NCI-H2227 treated with DMSO at 0.1 percent for 48 hours (cell line): ENCODE measurements at regions not wholly inside any gene's neighbourhood (a gene's known extent, or its start where the extent isn't known, plus 50 kb on each side); places are given as distances from the start of the nearest gene placed in this dataset.
"Not testable (repeated sequence)": the region's sequence is repeated elsewhere in the genome, so short reads cannot be mapped to it uniquely, and the experiment has no call there.

Experiments
- DNase-seq: peaks from one replicate; lab custom pipeline; 2025; lab: John Stamatoyannopoulos, UW

DNA sequence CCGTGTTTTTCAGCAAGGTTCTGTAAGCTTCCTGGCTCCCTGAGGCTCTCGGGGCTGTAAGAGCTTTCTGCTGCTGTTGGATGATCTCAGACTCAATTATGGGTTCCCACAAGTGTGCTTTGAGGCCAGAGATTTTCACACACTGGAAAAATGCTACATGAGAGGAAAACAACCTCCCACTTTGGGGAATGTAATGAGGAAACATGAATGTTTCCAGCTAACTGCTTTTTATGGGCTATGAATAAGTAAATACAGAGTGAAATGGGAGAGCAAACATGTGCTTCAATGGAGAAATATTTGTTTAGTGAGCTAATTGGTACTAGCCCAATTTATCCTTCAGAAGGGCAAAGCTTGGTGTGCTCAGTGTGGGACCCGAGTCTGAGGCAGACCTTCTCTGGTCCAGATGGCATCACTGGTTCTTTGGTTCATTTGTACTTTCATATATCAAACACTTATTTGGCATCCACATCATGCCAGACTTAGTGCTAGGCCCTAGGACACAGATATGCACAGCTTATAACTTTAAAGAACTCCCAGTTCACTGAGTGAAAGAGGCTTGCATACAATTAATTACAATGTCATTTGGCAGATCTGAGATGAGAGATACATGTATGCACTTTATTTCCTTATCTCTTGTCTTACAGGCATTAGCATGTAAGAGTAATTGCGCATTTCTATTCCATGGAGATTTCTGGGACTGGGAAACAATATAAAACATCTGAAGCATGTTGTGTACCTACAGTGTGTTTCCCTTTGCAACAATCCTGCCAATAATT lies 248.8 kb downstream of the RDH14 start:
- DNase-seq: no peak

DNA sequence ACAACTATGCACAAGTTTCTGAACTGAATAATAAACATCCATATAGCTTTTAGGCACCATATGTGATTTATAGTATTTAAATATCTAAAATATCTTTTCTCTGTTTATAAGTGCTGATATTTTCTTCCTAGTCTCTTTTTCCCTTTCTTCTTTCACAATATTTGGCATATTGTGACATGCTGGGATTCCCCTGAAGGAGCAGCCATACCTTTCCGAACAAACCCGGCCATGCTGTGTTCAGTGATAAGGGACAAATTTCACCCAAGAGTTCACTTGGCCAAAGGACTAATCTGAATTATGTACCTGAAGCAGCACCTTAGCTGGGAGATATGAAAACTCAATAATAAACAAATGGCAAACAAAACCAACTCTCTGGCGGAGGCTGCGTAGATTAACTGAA lies 250.8 kb downstream of the RDH14 start:
- no peak for DNase-seq

DNA sequence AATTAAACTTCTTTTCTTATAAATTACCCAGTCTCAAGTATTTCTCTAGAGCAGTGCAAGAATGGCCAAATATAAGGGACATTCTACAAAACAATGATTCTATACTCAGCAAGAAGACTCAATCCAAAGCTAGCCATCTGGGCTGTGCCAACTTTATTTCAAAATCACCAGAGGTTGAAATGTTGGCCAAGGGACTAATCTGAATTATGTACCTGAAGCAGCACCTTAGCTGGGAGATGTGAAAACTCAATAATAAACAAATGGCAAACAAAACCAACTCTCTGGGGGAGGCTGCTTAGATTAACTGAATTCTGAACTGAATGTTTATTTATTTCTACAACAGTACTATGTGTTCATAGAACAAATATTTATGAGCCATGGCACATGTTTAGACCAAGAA lies 251.3 kb downstream of the RDH14 start:
- no peak for DNase-seq

DNA sequence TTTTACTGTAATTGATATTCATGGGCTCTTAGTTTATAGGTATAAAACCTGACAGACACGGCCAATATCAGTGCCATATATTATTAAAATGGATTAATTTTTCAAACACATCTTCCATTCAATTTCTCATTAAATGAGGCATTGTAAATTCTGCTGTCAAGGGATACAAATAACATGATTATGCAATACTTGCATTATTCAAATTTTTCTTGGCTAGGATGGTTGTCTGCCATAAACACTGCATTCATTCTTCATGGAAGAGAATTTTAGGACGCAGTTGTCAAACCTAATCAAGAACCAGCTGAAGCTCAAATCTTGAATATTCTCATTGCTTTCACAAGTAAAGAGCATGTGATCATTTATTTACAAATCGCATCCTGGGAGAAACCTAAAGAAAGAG lies 255.6 kb downstream of the RDH14 start:
- DNase-seq: no peak

DNA sequence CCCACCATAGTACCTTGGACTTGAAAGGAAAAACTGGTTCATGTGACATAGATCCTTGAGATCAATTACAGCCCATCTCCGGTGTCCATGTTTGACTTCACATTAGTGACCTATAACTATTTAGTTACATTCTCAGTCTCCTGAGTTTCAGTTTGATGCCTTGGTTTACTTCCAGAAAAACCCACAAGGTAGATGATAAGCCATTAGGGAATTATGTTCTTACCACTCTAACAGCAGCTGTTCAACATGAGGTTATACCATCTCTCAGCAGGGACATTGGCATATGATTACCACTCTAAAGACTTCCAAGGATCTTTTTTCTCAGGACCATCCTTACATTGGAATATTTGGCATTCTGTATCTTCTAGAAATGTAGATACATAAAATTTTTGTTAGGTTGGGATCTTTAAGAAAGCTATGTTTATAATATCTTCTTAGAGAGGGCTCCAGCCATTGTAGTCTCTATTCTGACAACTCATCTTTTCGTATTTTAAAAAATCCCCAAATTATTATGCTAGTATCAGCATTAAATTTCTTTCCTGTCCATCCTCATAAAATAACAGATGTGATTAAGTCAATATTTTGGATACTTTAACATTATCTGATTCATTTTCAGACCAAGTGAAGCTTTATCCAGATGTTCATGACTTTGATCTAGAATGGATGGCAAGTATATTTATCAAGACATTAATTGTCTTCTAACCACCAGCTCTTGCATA lies 258.9 kb downstream of the RDH14 start:
- no peak for DNase-seq

DNA sequence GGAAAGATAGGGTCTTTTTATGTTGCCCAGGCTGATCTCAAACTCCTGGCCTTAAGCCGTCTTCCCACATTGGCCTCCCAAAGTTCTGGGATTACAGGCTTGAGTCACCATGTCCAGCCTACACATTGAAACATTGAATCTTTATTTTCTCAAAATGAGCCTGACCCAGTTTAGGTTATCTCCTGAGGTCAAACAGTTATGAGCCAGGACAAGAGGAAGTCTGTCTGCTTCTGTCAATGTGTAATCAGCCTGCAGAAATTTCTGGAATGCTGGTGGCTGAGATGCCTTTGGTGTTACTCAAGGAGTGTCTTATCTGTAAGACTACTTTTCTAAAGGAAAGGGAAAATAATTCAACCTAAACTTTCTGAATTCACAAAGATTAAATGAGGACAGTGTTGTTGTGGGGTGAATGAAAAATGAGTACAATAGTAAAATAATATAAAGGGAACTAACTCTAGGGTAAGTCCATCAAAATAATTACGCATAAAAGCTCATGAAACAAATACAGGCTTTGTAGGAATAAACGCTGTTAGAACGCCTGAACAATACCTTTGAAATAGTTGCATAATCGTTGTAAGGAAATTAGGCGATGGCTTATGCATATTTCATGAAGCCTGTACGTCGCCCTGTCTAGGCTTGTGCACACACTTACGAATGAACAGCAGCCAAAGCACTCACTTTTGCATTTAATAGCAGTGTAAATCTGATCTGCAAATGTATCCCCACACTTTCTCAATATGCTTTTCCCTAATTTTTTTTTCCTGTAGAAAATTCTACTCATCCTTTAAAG lies 260.8 kb downstream of the RDH14 start:
- DNase-seq: no peak

DNA sequence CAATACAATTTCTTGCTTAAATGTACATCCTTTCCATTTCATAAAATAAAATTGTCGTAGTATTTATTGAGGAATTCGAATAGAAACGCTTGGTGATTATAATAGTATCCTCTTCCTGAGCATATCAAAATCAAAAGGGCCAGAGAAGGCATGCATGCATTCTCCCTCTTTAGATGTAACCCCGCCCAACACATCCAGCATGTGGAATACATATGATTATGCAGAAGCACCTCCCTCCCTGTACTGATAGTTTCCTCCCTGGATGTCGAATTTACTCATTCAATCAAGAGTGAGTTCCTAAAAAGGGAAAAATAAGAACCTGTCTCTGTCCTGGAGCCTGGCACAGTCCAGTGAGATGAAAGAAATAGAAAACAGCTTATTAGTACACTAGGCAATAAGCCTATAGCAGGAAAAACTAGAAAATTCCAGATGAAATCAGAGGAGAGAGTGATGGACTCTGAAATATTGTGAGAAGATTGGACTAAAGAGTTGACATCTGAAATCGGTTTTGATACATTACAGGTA lies 262.9 kb downstream of the RDH14 start:
- DNase-seq: no peak

DNA sequence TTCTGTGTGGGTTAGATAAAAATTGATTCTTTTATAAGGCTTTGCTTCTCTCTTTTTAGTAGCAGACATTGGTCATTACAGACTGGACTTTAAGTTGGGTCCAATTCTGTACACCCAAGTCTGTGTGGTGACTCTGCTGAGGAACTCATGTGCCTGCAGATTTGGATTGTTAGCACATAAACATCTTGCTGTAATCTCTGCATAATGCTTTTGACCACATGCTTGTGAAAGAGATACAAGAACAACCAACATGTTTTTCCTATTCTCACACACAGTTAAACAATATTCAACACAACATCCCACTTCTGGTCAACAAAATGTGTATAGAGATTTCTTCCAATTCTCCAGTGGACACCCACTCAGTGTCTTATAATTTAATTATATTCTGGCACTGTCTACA lies 270.1 kb downstream of the RDH14 start:
- DNase-seq: no peak

DNA sequence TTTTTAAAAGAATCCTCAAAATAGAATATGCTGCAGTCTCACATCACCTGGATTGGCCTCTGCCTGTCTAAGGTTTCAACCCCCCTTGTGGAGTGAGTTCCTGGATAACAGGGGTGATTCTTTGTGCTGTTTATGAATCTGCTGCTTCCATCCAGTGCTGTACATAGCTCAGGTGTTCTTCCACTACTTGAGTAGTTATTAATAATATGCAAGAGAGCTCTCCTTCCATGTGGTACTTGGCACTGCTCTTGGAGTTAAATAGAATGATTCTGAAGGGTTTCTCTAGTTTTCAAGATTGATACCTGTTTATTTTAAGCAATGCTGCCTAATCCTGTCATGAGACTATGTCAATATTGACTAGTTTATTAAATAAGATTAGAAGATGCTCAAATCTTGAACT lies 273.6 kb downstream of the RDH14 start:
- no peak for DNase-seq

DNA sequence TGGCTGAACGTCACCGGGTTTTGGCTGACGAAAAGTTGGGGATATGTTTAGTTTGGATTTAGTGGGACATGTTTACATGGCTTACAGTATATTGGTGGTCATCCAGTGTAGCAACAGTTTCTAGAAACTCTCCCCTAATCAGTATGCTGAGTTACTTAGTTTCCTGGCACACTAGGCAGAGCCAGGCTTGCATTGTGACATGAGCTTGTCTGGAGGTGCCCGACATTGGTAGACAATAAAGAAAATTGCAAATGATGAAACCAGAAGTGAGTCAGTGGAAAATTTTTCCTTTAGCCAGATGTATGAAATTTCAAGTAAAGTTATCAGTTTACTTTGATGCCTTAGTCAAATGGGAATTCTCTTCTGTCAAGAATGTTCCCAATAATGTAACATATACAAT lies 276.1 kb downstream of the RDH14 start:
- no peak for DNase-seq

DNA sequence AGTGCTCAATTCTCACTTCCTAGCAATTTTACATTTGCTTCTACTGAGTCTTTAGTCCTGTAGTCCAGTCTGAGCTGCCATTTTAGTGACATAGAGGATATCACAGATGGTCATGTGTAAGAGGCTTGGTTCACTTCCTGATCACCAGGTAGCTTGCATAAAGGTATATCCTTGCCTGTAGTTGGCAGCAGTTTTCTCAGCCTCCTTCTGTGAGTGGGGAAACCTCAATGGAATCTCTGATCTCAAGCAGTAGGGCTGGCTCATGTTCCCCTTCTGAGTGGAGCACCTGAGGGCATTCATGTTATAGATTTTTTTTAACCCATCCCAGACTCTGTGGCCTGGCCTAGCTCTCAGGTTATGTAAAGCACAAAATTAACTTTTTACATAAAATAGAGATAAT lies 278.4 kb downstream of the RDH14 start:
- no peak for DNase-seq

DNA sequence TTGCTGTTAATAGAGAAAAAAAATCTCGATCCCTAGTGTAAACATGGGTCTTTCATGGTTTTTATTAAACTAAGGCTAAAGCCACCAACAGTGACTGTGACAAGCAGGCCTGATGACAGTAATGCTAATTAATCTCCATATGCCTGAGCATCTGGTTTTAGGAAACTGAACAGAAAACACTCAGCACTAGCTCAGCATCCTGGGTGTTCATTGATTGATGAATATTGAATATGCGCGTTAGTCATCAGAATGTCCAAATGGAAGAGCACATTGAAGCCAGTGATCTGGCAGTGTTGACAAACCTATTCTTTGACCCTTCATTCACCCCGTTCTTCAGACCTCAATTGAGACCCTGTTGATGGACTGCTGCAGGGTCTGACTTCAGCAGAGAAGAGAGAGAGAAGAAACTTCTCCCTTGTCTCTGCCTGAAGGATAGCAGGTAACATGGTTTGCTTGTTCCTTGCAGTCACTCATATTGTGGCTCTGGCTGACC lies 283.8 kb downstream of the RDH14 start:
- DNase-seq: no peak

DNA sequence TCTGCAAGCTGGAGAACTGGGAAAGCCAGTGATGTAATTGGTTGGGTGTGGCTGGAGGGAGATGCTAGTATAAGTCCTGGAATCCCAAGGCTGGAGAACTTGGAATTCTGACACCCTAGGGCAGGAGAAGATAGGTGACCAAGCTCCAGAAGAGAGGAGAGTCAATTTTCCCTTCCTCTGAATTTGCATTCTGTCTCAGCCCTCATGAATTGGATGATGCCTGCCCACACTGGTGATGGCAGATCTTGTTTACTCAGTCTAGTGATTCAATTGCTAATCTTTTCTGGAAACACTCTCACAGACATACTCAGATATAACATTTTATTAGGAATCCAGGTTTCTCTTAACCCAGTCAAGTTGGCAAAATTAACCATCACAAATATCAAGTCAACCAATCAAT lies 287.2 kb downstream of the RDH14 start:
- DNase-seq: no peak

DNA sequence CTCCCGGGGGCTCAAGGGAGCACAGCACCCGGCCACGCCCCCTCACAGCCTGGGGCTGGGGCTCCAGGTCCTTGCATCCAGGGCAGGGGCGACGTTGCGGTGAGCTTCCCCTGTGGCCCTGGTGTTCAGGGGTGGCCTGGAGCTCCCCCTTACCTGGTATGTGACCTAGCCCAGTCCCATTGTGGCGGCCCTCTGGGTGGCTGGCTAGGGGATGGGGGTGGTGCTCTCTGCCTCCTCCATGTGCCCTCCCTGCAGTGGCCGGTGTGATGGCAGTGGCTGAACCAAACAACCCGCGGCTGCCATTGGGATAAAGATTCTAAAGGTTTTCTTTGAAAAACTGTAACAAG lies 288.3 kb downstream of the RDH14 start:
- DNase-seq: no peak

DNA sequence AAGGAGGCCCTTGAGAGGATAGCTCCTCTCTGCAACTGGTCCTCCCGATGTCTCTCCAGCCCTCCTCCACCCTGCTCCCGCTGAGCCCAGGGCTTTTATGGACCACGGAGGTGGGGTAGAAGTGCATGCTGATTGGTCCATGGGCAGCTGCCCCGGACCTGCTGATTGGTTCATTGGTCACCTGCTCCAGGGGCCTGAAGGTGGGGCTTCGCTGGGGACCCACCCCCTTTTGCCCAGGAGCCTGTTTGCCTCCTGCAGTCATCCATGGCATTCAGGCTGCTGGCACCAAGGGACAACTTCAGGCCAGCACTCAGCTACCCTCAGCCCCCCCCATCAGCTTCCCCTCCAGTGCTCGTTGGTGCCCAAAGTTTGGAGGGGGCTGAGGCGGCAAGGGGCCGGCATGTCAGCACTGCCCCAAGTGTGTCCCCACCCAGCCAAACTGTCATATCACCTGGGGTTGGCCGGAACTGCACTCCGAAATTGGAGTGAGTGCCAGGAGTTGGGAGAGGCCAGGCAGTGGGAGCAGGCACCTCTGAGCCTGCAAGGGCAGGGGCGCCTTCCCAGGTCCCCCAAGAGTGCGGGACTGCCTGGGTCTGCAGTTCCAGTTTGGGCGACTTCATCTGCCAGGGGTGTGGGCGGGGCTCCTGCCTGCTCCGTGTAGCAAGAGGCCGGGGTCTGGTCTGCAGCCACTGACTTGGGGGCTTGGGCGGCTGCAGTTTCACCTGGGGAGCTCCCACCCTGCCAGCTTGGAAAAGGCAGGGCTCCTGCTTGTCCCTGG lies 288.9 kb downstream of the RDH14 start:
- DNase-seq: no peak

DNA sequence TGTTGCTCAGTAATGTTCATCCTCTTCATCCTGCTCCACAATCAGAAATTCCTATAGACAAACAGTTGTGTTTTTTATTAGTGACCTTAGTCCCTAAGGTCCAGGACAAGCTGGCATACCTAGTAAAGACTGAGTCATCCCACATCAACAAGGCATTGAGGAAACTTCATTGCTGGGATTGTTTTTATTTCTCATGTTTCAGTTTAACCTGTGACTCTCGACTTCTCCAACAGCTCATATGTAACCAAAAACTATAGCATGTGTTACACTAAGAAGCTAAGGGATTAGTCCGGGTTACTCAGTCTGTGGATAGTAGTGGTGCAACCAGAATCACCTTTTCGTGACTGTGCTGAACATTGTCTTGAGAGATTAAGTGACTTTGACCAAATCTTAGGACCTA lies 292.1 kb downstream of the RDH14 start:
- DNase-seq: no peak

DNA sequence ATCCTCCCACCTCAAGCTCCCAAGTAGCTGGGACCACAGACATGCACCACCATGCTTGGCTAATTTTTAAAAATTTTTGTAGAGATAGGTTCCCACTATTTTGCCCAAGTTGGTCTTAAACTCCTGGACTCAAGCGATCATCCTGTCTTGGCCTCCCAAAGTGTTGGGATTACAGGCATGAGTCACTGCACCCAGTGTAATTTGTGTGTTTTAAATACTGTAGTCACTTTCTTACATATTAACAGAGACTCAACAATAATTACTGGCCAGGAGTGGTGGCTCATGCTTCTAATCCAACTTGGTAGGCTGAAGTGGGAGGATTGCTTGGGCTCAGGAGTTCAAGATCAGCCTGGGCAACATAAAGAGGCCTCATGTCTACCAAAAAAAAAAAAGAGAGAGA lies 293.0 kb downstream of the RDH14 start:
- no peak for DNase-seq

DNA sequence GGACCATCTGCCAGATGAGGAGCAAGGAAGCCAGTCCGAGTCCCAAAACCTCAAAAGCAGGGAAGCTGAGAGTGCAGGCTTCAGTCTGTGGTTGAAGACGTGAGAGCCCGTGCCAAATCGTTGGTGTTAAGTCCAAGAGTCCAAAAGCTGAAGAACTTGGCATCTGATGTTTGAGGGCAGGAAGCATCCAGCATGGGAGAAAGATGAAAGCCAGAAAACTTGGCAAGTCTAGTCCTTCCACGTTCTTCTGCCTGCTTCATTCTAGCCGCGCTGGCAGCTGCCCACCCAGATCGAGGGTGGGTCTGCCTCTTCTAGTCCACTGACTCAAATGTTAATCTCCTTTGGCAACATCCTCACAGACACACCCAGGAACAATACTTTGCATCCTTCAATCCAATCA lies 293.8 kb downstream of the RDH14 start:
- not testable (repeated sequence) for DNase-seq

DNA sequence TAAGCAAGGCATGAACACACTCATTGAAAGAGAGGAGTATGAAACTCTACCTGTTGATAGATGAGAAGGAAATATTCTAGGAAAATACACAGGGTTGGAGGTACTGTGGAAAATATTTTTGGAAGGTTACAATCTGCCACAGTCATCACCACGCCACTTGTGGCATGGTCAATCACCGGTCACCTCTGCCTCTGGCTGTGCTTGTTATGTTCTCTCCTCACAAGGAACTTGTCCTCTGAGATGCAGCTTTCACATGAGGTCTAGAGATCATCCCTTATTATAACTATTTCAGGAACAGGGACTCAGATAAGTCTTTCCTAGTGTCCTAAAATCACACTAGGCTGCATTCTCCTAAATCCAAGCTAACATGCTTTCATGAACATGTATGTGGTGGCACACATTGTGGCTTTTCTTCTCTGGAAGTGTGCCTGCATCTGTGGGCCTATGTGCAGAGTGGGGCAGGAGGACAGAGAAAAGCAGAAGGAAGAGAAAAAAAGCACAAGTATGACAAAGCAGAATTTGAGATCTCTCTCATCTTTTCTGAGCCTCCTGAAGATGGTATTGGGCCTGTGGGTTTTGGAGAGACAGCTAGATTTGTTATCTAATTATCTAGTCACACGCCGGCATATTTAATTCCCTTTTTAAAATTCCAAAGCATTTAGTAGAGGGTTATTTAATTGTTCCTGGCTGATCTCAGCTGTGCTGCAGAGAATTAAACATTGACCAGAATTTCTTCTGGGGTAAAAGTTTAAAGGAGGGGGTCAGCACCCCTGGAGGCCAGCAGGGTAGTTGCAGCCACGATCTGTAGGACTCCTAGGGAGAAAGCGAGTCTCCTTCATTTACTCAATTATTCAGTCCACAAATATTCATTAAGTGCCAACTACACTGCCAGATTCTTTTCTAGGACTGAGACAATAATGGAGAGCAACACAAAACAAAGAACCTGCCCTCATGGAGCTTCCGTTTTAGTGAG lies 294.6 kb downstream of the RDH14 start:
- DNase-seq: no peak

DNA sequence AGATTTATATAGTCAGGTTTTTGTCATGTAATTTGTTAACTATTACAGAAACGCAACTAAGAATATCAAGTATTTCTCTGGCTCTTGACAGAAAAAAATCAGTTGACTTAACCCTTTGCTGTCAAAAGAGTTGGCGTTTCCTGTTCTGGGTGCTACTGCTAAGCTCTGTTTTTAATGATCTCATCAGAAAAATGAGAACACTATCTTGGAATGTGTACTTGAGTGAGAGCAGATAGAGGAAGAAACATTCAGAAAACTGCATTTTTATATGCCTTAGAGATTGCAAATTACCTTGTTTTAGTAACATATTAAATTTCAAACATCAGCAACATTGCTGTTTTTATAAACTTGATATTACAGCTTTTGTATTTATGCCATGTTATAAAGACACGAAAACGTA lies 297.9 kb downstream of the RDH14 start:
- DNase-seq: no peak
